Epithelial cell of proximal tubule (primary cell): ENCODE measurements at regions not wholly inside any gene's neighbourhood (a gene's known extent, or its start where the extent isn't known, plus 50 kb on each side); places are given as distances from the start of the nearest gene placed in this dataset.
A peak's percentile ranks its signal among the peaks of the same experiment; 100 is the strongest.

Experiments
- DNase-seq: peaks from one replicate; pipeline ENCODE4 v3.0.0-alpha.2; 2011; ENCODE audit warnings: low read depth
- H3K4me3 ChIP-seq: 2 replicates; pipeline ENCODE4 v1.5.1; 2011; ENCODE audit warnings: low read depth, mild to moderate bottlenecking, low read length
- TF ChIP-seq, protein P1 (sequence below): conservative IDR thresholded peaks from 2 replicates; pipeline ENCODE4 v1.5.1; 2012; ENCODE audit warnings: low read depth, mild to moderate bottlenecking, low read length

DNA sequence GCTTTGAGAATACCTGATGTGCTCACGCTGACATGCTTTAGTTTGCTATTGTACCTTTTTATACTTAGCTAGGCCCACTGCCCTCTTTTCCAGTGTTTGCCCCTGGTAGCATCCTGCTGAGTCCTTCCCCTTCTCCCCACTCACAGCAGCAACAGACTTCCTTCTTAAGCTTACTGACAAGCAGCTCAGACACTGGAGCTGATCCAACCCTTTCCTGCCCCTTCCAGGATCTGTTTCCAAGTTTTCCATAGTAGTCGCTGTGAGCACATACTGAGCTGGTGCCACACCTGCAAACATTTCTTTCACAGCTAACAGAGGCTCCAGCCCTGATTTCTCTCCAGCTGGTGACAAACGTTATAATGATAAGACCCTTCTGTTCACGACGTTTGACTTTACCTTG lies 991.4 kb upstream of the CELF4 start:
- H3K4me3 ChIP-seq: no peak overlapping the region
- TF ChIP-seq, protein P1, sequence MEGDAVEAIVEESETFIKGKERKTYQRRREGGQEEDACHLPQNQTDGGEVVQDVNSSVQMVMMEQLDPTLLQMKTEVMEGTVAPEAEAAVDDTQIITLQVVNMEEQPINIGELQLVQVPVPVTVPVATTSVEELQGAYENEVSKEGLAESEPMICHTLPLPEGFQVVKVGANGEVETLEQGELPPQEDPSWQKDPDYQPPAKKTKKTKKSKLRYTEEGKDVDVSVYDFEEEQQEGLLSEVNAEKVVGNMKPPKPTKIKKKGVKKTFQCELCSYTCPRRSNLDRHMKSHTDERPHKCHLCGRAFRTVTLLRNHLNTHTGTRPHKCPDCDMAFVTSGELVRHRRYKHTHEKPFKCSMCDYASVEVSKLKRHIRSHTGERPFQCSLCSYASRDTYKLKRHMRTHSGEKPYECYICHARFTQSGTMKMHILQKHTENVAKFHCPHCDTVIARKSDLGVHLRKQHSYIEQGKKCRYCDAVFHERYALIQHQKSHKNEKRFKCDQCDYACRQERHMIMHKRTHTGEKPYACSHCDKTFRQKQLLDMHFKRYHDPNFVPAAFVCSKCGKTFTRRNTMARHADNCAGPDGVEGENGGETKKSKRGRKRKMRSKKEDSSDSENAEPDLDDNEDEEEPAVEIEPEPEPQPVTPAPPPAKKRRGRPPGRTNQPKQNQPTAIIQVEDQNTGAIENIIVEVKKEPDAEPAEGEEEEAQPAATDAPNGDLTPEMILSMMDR: no peak
- DNase-seq: no peak

DNA sequence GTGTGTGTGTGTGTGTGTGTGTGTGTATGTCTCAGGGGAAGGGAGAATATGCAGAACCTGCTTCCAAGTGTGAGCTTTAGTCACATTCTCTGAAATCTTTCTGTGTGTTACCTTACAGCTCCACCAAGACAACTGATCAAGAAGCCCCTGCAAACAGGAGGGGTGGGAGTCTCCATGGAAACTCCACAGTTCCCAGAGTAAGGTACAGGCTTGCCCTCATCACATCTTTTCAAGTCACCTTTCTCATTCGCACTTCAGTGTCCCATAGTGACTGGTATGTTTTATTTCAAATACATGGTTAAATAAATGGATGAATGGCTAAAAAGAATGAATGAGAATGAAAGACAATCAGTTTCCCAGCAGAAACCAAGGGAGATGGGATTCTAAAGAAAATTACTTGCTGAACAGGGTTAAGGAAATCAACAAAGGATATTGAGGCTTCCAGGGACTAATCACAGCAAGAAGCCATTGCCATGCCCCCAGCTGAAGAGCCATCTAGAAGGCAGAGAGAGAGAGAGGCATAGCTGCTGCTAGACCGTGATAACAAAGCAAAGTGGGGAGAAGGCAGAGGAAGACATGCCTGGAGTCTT lies 987.2 kb upstream of the CELF4 start:
- TF ChIP-seq, protein P1: no peak
- no peak for DNase-seq
- no peak overlapping the region for H3K4me3 ChIP-seq

DNA sequence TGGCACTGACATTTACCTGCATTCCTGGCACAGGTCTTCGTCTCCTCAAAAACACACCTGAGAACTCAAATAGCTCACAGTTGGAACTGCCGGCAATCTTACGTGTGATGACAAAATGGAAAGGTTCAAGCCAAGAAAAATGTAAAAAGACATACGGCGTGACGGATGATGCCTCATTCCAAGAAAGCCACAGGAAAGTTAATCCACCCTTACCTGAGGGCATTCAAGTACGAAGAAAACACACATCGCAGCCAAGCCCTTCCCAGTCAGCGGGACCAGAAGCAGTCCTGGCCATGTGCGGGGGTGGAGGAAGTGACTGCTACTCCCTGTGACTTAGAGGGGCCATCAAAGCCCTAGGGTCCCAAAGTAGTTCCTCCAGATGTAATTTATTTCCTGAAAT lies 986.3 kb upstream of the CELF4 start:
- TF ChIP-seq, protein P1: no peak
- DNase-seq: no peak
- no peak overlapping the region for H3K4me3 ChIP-seq

DNA sequence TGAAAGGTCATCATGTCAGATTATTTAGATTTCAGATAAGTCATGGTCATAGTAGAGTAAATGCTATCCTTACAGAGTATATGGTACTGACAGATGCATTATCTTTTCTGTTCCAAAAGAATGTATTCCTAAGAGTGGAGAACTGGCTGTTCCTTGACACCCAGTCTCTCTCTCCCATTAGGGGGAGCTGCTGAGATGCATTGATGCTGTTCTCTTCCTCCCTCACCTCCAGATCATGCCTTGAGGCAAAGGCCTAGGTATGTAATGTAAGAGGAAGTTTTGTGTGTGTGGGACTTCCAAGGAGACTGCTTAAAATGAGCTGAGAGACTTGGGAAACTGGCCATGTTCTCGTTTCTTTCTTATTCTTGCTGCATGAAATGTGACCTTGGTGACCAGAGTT lies 979.5 kb upstream of the CELF4 start:
- TF ChIP-seq, protein P1: peak; percentile 32
- no peak for DNase-seq
- no peak overlapping the region for H3K4me3 ChIP-seq

DNA sequence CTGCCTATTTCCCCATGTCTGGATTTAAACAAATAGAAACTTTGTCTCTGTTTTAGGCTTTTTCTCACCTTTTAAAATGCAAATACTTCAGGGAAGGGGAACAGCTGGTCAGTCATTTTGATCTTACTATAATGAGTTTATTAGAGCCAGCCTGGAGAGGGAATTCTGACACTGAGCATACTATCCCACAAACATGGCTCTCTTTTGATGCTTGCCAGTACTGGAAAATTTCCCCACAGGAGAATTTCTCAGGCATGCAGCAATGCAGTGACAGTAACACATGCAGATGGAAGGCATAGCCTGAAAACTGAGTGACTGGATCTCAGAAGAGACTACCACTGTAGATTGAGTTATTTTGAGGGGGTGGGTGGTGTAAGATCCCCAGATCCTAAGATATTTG lies 974.3 kb upstream of the CELF4 start:
- TF ChIP-seq, protein P1: no peak
- no peak for DNase-seq
- no peak overlapping the region for H3K4me3 ChIP-seq

DNA sequence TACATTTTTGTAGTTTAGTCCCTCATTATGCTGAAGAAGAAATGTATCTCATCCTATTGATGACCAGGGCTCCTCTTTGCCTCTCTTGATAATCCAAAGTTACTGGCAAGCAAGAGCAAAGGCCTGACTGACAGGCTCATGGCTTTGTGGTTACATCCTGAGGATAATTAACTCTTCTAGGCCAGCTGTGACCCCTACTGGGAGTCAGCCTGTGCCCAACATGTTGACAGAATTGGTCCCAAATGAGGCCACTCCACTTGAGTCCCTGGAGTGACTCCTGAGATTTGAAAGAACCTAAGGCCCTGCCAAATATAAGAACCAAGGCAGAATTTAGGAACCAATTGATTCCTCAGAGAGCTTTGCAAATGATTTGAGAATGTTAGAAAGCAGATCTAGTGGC lies 973.8 kb upstream of the CELF4 start:
- no peak for DNase-seq
- TF ChIP-seq, protein P1: no peak
- no peak overlapping the region for H3K4me3 ChIP-seq

DNA sequence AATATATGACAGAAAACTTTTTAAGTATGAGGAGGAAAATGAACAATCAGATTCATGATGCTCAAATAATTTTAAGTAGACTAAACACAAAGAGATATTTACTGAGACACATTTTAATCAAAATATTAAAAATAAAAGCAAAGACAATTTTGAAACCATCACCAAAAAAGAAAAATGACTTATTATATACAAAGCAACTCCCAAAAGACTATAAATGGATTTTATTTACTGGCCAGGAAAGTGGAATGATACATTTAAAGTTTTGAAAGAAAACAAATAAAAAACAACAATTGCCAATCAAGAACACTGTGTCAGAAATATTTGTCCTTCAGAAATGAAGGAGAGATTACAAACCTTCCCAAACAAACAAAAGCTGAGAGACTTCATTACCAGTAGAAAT lies 968.5 kb upstream of the CELF4 start:
- H3K4me3 ChIP-seq: no peak overlapping the region
- TF ChIP-seq, protein P1: no peak
- DNase-seq: no peak
